Heart left ventricle (tissue), 16 donors: ENCODE measurements at regions not wholly inside any gene's neighbourhood (a gene's known extent, or its start where the extent isn't known, plus 50 kb on each side); places are given as distances from the start of the nearest gene placed in this dataset.

Experiments used
- ATAC-seq, 4 donors: fragments of 200-7000 bp; cut with Tn5 transposase; one replicate each; pipeline ENCODE4 v1.9.1; 2020 to 2022; ENCODE audit warnings: moderate library complexity in 4 of 4, mild to moderate bottlenecking in 3 of 4, moderate number of reproducible peaks in 1 of 4
- DNase-seq, 5 donors: peaks; one replicate each; pipeline ENCODE4 v3.0.0-alpha.2; 2020
- H3K27ac ChIP-seq, 12 donors: fragments of 200-600 bp; sonication (generic) in 4 of 12; one replicate each; pipeline versions ENCODE4 v1.5.0 to v1.8.0; 2016 to 2022; ENCODE audit warnings: mild to moderate bottlenecking in 2 of 12
- H3K27me3 ChIP-seq, 9 donors: fragments of 200-600 bp; sonication (generic) in 2 of 9; one replicate each; pipeline versions ENCODE4 v1.5.1 to v1.8.0; 2016 to 2022; ENCODE audit warnings: mild to moderate bottlenecking in 3 of 9
- H3K36me3 ChIP-seq, 9 donors: fragments of 200-600 bp; sonication (generic) in 2 of 9; one replicate each; pipeline versions ENCODE4 v1.5.0 to v1.8.0; 2018 to 2022; ENCODE audit warnings: mild to moderate bottlenecking in 2 of 9
- H3K4me1 ChIP-seq, 12 donors: fragments of 200-600 bp; sonication (generic) in 4 of 12; one replicate each; pipeline versions ENCODE4 v1.5.0 to v1.8.0; 2016 to 2022; ENCODE audit warnings: mild to moderate bottlenecking in 3 of 12
- H3K4me3 ChIP-seq, 12 donors: fragments of 200-600 bp; sonication (generic) in 4 of 12; one replicate each; pipeline versions ENCODE4 v1.5.0 to v1.8.0; 2017 to 2022; ENCODE audit warnings: mild to moderate bottlenecking in 9 of 12, moderate library complexity in 4 of 12
- H3K9me3 ChIP-seq, 12 donors: fragments of 200-600 bp; sonication (generic) in 4 of 12; one replicate each; pipeline versions ENCODE4 v1.5.0 to v1.8.0; 2016 to 2022; ENCODE audit warnings: mild to moderate bottlenecking in 1 of 12
- CTCF ChIP-seq, 12 donors: fragments of 200-600 bp; sonication (generic) in 4 of 12; IDR thresholded peaks; one replicate each; pipeline versions ENCODE4 v1.5.0 to v1.8.0; 2018 to 2022; ENCODE audit warnings: antibody characterized with exemption in 12 of 12, mild to moderate bottlenecking in 5 of 12
- POLR2A ChIP-seq, 2 donors: fragments of 450-650 bp; IDR thresholded peaks; one replicate each; pipeline ENCODE4 v1.6.1; 2017; ENCODE audit warnings: antibody characterized with exemption in 2 of 2, mild to moderate bottlenecking in 2 of 2, moderate library complexity in 2 of 2
- WGBS, 4 donors: extraction: QIAGEN DNeasy Blood & Tissue Kit in 2 of 4; methylation state at CpG; one replicate each; pipeline versions ENCODE4 v1.1.5 to v1.1.7; 2013 to 2018; 5-methylcytosine and 5-hydroxymethylcytosine counted together
- intact Hi-C, 10 donors: fragments of 100-400 bp; cut with DNase I; formaldehyde crosslinking; loops; one replicate each; pipeline versions ENCODE4 v1.11.1 to v1.14.2; 2022
- donor health status: ischemic (EF 13 %, LVEDD 7.1; RV severe dilation, severe dysfunction).
- donor health status: healthy with polysubstance abuse.
- donor health status: DM: no; HTN: yes; CAD: no.
- donor health status: DM: no; HTN: no; CAD: no.
- donor health status: ischemic (EF 25% LVEDD 6.9; RV normal size, moderate dysfunction).
- donor health status: ischemic (EF 25% LVEDD 5.7; RV mildly dilated, moderate dysfunction).
- donor health status: healthy.
- donor health status: DM: yes; HTN: yes; CAD: no.
- donor health status: ischemic (EF 35%, LVEDD 5.7; RV mildly dilated, moderate dysfunction).
- donor health status: nonischemic (EF 11% LVEDD 7.7; RV severe dilation, severe dysfunction).
- donor health status: DM: yes; HTN: yes; CAD: no.
- donor health status: PGD.
- donor health status: ischemic (EF 29% LVEDD 5.4; RV normal size, mild dysfunction).
- donor health status: nonischemic (EF 23%, LVEDD 6.1; RV moderate dilation, normal function).

DNA sequence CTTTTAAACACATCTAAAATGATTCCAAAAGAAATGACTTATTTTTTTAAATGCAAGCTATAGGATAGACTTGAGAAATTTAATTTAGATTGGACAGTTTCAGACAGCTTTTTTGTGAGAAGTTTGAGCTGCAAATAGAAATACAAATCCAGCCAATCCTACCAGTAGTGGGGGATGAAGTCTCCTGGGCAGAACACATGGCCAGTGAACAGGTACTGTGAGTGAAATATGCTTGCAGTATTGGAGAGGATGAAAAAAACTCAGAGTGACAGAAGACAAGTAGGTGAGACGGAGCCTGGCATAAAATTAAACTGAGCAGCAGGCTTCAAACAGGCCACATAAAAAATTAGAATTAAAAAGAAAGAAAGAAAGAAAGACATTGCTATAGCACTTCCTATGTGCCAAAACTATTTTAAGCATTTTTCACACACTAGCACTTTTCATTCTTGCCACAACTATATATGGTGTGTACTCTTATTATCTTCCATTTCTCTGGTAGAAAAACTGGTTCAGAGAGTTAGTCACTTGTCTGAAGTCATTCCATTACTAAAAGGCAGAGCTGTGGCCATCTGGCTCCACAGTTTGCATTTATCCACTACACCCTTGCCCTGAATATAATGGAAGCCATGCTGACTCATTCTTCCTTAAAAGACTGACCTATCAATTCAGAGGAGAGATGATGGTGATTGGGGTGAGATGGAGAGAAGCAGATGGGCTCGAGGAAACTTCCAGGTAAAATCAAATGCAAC lies 310.2 kb upstream of the CTNND2 start:
- no peak for DNase-seq
- intact Hi-C loops = no loop called here
- Histone ChIP-seq H3K27me3 (no peaks in the 10 kb centered on the region), H3K4me1 (no peaks in the 10 kb centered on the region), H3K27ac (no peak overlapping the region), H3K9me3 (peaks cover 0 to 31% (median 8%) of the 10 kb centered on the region in 12 donors), H3K4me3 (no peak overlapping the region), H3K36me3 (no peaks in the 10 kb centered on the region)
- ATAC-seq = no peak
- TF ChIP-seq CTCF (IDR thresholded peaks at IDR 0.05) (no peak), POLR2A (IDR thresholded peaks at IDR 0.05) (no peak)
- WGBS, 4 donors = 53 to 68% (median 61%) methylated on average over 2 of the region's 2 CpGs

DNA sequence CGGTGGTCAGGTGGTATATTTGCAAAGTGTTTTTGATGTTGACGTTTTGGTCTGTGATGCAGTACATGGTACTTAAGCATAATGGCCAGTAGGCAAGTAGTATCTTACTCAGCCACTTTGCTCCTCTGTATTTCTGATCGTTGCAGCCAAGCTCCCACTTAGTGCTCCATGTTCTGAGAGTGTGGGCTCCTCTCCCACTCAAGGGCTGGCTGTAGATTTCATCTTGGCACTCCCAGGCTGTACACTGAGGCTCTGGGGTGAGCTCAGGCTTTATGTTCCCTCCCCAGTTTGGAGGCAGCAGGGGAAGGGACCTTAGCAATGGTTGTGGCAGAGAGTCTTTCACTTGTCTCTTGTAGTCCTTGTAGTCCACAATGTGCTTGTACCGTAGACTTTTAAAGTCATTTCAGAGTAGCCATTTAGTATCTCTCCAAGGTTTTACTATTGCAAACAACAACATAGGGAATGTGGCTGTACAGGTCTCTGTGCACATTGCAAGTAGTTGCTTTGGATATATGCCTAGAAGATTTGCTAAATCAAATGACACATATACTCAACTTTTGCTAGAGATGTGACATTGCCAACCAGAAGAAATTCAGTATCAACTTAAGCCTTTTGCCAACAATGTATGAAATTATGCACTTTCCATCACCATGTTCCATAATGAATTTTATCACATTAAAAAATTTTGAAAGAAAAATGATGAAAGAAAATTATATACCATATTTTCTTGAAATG lies 304.3 kb upstream of the CTNND2 start:
- Histone ChIP-seq H3K4me3 (no peak overlapping the region), H3K4me1 (no peaks in the 10 kb centered on the region), H3K27me3 (no peaks in the 10 kb centered on the region), H3K9me3 (peaks cover 0 to 20% (median 3%) of the 10 kb centered on the region in 12 donors), H3K36me3 (no peaks in the 10 kb centered on the region), H3K27ac (no peak overlapping the region)
- ATAC-seq = no peak
- TF ChIP-seq POLR2A (IDR thresholded peaks at IDR 0.05) = no peak
- TF ChIP-seq CTCF (IDR thresholded peaks at IDR 0.05) = no peak
- no peak for DNase-seq
- WGBS, 4 donors = 61 to 74% (median 68%) methylated on average over 4 of the region's 4 CpGs
- intact Hi-C loops = no loop called here

- no peaks in the 10 kb centered on the region for H3K36me3 ChIP-seq
- no peak for TF ChIP-seq POLR2A (IDR thresholded peaks at IDR 0.05)
- no peak for TF ChIP-seq CTCF (IDR thresholded peaks at IDR 0.05)
- ATAC-seq (no peak), DNase-seq (no peak)
- intact Hi-C loops = no loop called here
- no peaks in the 10 kb centered on the region for H3K27me3 ChIP-seq
- no peak overlapping the region for H3K4me3 ChIP-seq
- H3K27ac ChIP-seq = no peak overlapping the region
- WGBS, 4 donors = 50 to 77% (median 71%) methylated on average over 2 of the region's 2 CpGs
- no peaks in the 10 kb centered on the region for H3K4me1 ChIP-seq
- peaks cover 0 to 15% (median 0%) of the 10 kb centered on the region in 12 donors for H3K9me3 ChIP-seq
These were observed 300.5 kb upstream of the CTNND2 start for GRCh38 chr5:12204761-12205160.

GRCh38 chr5:12193536-12193935 lies 289.3 kb upstream of the CTNND2 start:
- intact Hi-C loops = no loop called here
- DNase-seq = no peak
- no peak for ATAC-seq
- H3K27me3 ChIP-seq = no peaks in the 10 kb centered on the region
- H3K4me1 ChIP-seq = no peaks in the 10 kb centered on the region
- peaks cover 0 to 14% (median 0%) of the 10 kb centered on the region in 12 donors for H3K9me3 ChIP-seq
- no peak overlapping the region for H3K27ac ChIP-seq
- 84 to 88% (median 85%) methylated on average over 9 of the region's 9 CpGs for WGBS, 4 donors
- no peaks in the 10 kb centered on the region for H3K36me3 ChIP-seq
- no peak for TF ChIP-seq POLR2A (IDR thresholded peaks at IDR 0.05)
- no peak for TF ChIP-seq CTCF (IDR thresholded peaks at IDR 0.05)
- no peak overlapping the region for H3K4me3 ChIP-seq
